Endothelial cell of umbilical vein (primary cell): ENCODE measurements at regions not wholly inside any gene's neighbourhood (a gene's known extent, or its start where the extent isn't known, plus 50 kb on each side); places are given as distances from the start of the nearest gene placed in this dataset.

Source experiments
- BruUV-seq: library from RNA; stranded (reverse); fragments of 400-500 nt; replicated peaks from 2 replicates; lab custom pipeline; 2021; lab: Mats Ljungman, UMichigan
- CTCF ChIA-PET: fragments of 300-600, 350-600 bp; sonication (Branson Sonifier 250); formaldehyde crosslinking; loops from one replicate; lab custom pipeline; 2021; ENCODE audit warnings: antibody characterized with exemption, inconsistent platforms; lab: Charles Lee
- POLR2A ChIA-PET: fragments of 300-600, 350-600 bp; sonication (Branson Sonifier 250); formaldehyde crosslinking; loops from one replicate; lab custom pipeline; 2021; ENCODE audit warnings: antibody characterized with exemption, inconsistent platforms; lab: Charles Lee
- DNase-seq: peaks from one replicate; pipeline ENCODE4 v3.0.0-alpha.2; 2011; ENCODE audit warnings: low read depth, low spot score
- FAIRE-seq: peaks from 2 replicates; lab custom pipeline; 2011; peaks lifted over from hg19 to GRCh38; lab: Jason Lieb, UNC
- H2AFZ ChIP-seq: 2 replicates; pipeline ENCODE4 v1.6.0; 2012; ENCODE audit warnings: low read depth, low read length, control low read depth, inconsistent platforms
- H3K27ac ChIP-seq: 2 replicates; pipeline ENCODE4 v1.5.1; 2011; ENCODE audit warnings: low read depth, mild to moderate bottlenecking, control low read depth, low read length, moderate library complexity; ENCODE audit not compliant: insufficient read depth
- H3K27me3 ChIP-seq, 2 experiments: 2 replicates each; pipeline versions ENCODE4 v1.6.0 to v1.6.1; 2011; ENCODE audit warnings: low read length in 2 of 2, mixed read lengths in 1 of 2; ENCODE audit not compliant: control insufficient read depth in 2 of 2, insufficient read depth in 2 of 2
- H3K36me3 ChIP-seq, 2 experiments: 2 replicates in 1 of 2; 3 replicates in 1 of 2; pipeline ENCODE4 v1.5.1; 2011; ENCODE audit warnings: low read length in 2 of 2, mild to moderate bottlenecking in 1 of 2, moderate library complexity in 1 of 2; ENCODE audit not compliant: control insufficient read depth in 2 of 2, insufficient read depth in 2 of 2; ENCODE audit errors: extremely low read depth in 1 of 2
- H3K4me1 ChIP-seq: 3 replicates; pipeline ENCODE4 v1.5.1; 2011; ENCODE audit warnings: mild to moderate bottlenecking, low read length; ENCODE audit not compliant: control insufficient read depth, insufficient read depth; ENCODE audit errors: extremely low read depth
- H3K4me2 ChIP-seq: 2 replicates; pipeline ENCODE4 v1.6.1; 2011; ENCODE audit warnings: low read length, control low read depth, mixed read lengths; ENCODE audit not compliant: insufficient read depth
- H3K4me3 ChIP-seq, 3 experiments: fragments of 200-600 bp in 1 of 3; sonication (generic), shearing (Covaris generic) in 1 of 3; replicated peaks in 1 of 3; 2 replicates each; pipeline ENCODE4 v1.5.1; 2011 to 2016; ENCODE audit warnings: control low read depth in 3 of 3, low read length in 3 of 3, mild to moderate bottlenecking in 2 of 3, inconsistent platforms in 1 of 3, low read depth in 1 of 3, moderate library complexity in 1 of 3; ENCODE audit not compliant: insufficient read depth in 1 of 3
- H3K79me2 ChIP-seq: 2 replicates; pipeline ENCODE4 v1.6.0; 2012; ENCODE audit warnings: low read length, inconsistent platforms; ENCODE audit not compliant: control insufficient read depth, insufficient read depth
- H3K9ac ChIP-seq: replicated peaks from 2 replicates; pipeline ENCODE3; 2011; ENCODE audit warnings: low read length, control low read depth; ENCODE audit not compliant: insufficient read depth; ENCODE audit errors: extremely low read depth
- H3K9me1 ChIP-seq: replicated peaks from 3 replicates; pipeline ENCODE4 v1.6.0; 2011; ENCODE audit warnings: mild to moderate bottlenecking, low read length; ENCODE audit not compliant: control insufficient read depth, insufficient read depth; ENCODE audit errors: extremely low read depth
- H3K9me3 ChIP-seq: replicated peaks from 2 replicates; pipeline ENCODE4 v1.5.1; 2012; ENCODE audit warnings: low read length, inconsistent platforms; ENCODE audit not compliant: control insufficient read depth, insufficient read depth
- H4K20me1 ChIP-seq: replicated peaks from 2 replicates; pipeline ENCODE3; 2011; ENCODE audit warnings: mild to moderate bottlenecking, low read length; ENCODE audit not compliant: control insufficient read depth, insufficient read depth; ENCODE audit errors: extremely low read depth
- EZH2 ChIP-seq: IDR thresholded peaks from 2 replicates; pipeline ENCODE4 v1.6.1; 2012; ENCODE audit warnings: borderline replicate concordance, low read depth, mild to moderate bottlenecking, moderate library complexity, low read length, inconsistent platforms; ENCODE audit not compliant: severe bottlenecking
- FOS ChIP-seq: IDR thresholded peaks from 2 replicates; pipeline ENCODE4 v1.6.1; 2011; ENCODE audit warnings: mild to moderate bottlenecking, low read length, moderate library complexity, borderline replicate concordance; ENCODE audit not compliant: insufficient read depth
- GATA2 ChIP-seq: IDR thresholded peaks from 2 replicates; pipeline ENCODE4 v1.7.0; 2011; ENCODE audit warnings: low read depth, mild to moderate bottlenecking, moderate library complexity, mixed read lengths, low read length; ENCODE audit not compliant: insufficient read length, insufficient read depth
- JUN ChIP-seq: IDR thresholded peaks from 2 replicates; pipeline ENCODE4 v1.6.1; 2011; ENCODE audit warnings: borderline replicate concordance, low read depth; ENCODE audit not compliant: insufficient read length, insufficient read depth
- MAX ChIP-seq: IDR thresholded peaks from 2 replicates; pipeline ENCODE4 v1.6.1; 2011; ENCODE audit not compliant: insufficient read depth, insufficient read length
- MYC ChIP-seq: IDR thresholded peaks from one replicate; pipeline ENCODE4 v1.6.1; 2011; ENCODE audit warnings: mild to moderate bottlenecking, low read depth, low read length
- POLR2A ChIP-seq: IDR thresholded peaks from 2 replicates; pipeline ENCODE4 v1.6.1; 2012; ENCODE audit warnings: low read depth, mild to moderate bottlenecking, control low read depth, low read length
- POLR2AphosphoS5 ChIP-seq: IDR thresholded peaks from 2 replicates; pipeline ENCODE4 v1.6.1; 2012; ENCODE audit warnings: low read depth, mild to moderate bottlenecking, control low read depth, low read length, moderate library complexity; ENCODE audit not compliant: insufficient read depth
- dilution Hi-C: fragments of 300-500 bp; cut with MboI; formaldehyde crosslinking; loops from one replicate; pipeline ENCODE4 v1.15.0; 2019; ENCODE audit warnings: low sequenced_read_pairs; ENCODE audit not compliant: extremely low pct_ligation_motif_present
- intact Hi-C: fragments of 100-400 bp; cut with micrococcal nuclease; formaldehyde crosslinking; loops from one replicate; pipeline ENCODE4 v1.10.0; 2022
- TF ChIP-seq, protein P1 (sequence below), 2 donors: IDR thresholded peaks; 1 replicate in 1 of 2; 2 replicates in 1 of 2; pipeline ENCODE4 v1.5.1; 2011; ENCODE audit warnings: low read length in 2 of 2, mild to moderate bottlenecking in 2 of 2, moderate library complexity in 2 of 2, control low read depth in 1 of 2, inconsistent platforms in 1 of 2, low read depth in 1 of 2; ENCODE audit not compliant: insufficient read depth in 1 of 2; ENCODE audit errors: extremely low read depth in 1 of 2

DNA sequence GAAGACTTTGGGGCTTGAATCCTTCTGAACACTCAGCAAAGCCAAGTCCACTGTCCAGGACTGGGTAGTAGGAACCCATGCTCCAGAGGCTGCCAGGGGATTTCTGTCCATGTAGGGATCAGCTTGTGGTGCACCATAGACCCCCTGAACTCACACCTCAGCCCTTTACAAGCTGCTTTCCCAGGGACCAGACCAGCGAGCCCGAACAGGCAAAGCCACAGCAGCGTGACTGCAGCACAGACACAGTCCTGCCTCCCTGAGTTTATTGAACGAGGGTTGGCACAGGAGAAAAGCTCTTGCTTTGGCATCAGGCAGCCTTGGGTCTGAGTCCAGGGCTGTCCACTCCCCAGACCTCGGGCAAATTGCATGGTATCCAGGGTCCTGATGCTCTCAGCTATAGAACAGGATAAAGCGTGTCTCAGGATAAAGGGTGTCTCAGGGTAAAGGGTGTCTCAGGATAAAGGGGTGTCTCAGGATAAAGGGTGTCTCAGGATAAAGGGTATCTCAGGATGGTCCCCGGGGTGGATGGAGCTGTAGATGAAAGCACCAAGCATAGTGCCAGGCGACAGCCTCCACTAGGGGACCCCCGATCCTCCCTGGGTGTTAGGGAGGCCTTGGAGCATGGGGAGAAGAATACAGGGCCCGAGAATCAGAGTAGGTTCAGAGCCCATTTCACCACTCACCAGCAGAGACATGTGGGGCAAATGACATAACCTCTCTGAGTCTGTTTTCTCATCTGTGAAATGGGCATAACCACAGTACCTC is 648.8 kb downstream of the NPHP4 start:
- no peak for FAIRE-seq
- ChIA-PET POLR2A (no interaction called here), CTCF (no interaction called here)

More for the DNA sequence above, 648.8 kb downstream of the NPHP4 start:
- no peaks in the 10 kb centered on the region for H3K27me3 ChIP-seq
- no peaks in the 10 kb centered on the region for H3K9me1 ChIP-seq
- no peak overlapping the region for H2AFZ ChIP-seq
- DNase-seq, result no peak
- no peaks in the 10 kb centered on the region for H3K79me2 ChIP-seq
- no peaks in the 10 kb centered on the region for H3K36me3 ChIP-seq
- no peak for TF ChIP-seq JUN
- no peak for TF ChIP-seq GATA2
- no peak for TF ChIP-seq EZH2
- TF ChIP-seq POLR2AphosphoS5, result no peak
- no peak for TF ChIP-seq MAX
- TF ChIP-seq, protein P1, sequence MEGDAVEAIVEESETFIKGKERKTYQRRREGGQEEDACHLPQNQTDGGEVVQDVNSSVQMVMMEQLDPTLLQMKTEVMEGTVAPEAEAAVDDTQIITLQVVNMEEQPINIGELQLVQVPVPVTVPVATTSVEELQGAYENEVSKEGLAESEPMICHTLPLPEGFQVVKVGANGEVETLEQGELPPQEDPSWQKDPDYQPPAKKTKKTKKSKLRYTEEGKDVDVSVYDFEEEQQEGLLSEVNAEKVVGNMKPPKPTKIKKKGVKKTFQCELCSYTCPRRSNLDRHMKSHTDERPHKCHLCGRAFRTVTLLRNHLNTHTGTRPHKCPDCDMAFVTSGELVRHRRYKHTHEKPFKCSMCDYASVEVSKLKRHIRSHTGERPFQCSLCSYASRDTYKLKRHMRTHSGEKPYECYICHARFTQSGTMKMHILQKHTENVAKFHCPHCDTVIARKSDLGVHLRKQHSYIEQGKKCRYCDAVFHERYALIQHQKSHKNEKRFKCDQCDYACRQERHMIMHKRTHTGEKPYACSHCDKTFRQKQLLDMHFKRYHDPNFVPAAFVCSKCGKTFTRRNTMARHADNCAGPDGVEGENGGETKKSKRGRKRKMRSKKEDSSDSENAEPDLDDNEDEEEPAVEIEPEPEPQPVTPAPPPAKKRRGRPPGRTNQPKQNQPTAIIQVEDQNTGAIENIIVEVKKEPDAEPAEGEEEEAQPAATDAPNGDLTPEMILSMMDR (IDR thresholded peaks at IDR 0.05; ENCODE audit: extremely low read depth in 1 of 2, insufficient read depth in 1 of 2, low read depth in 1 of 2, low read length in 2 of 2), result no peak
- TF ChIP-seq MYC, result no peak
- TF ChIP-seq POLR2A, result no peak
- no peak for TF ChIP-seq FOS
- no peaks in the 10 kb centered on the region for H4K20me1 ChIP-seq
- H3K4me3 ChIP-seq, result no peak overlapping the region
- intact Hi-C loops, result no loop called here
- H3K9ac ChIP-seq, result no peak overlapping the region
- H3K4me2 ChIP-seq, result no peak overlapping the region
- H3K9me3 ChIP-seq, result peaks cover 5% of the 10 kb centered on the region
- H3K27ac ChIP-seq, result no peak overlapping the region
- no peaks in the 10 kb centered on the region for H3K4me1 ChIP-seq
- dilution Hi-C loops, result no loop called here
- BruUV-seq, result no TSS peak
